Esophagus muscularis mucosa (tissue), 4 donors: ENCODE measurements at regions not wholly inside any gene's neighbourhood (a gene's known extent, or its start where the extent isn't known, plus 50 kb on each side); places are given as distances from the start of the nearest gene placed in this dataset.

Experiments
- DNase-seq: peaks from one replicate; pipeline ENCODE4 v3.0.0-alpha.2; 2017; ENCODE audit errors: extremely low spot score
- H3K27ac ChIP-seq, 4 donors: fragments of 200-600 bp; sonication (generic); replicated peaks in 1 of 4; 1 replicate in 3 of 4; 2 replicates in 1 of 4; pipeline ENCODE4 v1.5.1; 2016 to 2019; ENCODE audit warnings: mild to moderate bottlenecking in 1 of 4
- H3K27me3 ChIP-seq, 4 donors: fragments of 200-600 bp; sonication (generic); one replicate each; pipeline versions ENCODE4 v1.5.1 to v1.6.0; 2016 to 2019
- H3K36me3 ChIP-seq, 4 donors: fragments of 200-600 bp; sonication (generic); one replicate each; pipeline ENCODE4 v1.5.1; 2016 to 2019
- H3K4me1 ChIP-seq, 4 donors: fragments of 200-600 bp; sonication (generic); one replicate each; pipeline ENCODE4 v1.5.1; 2016 to 2019
- H3K4me3 ChIP-seq, 4 donors: fragments of 200-600 bp; sonication (generic); 1 replicate in 2 of 4; 2 replicates in 2 of 4; pipeline ENCODE4 v1.5.1; 2016 to 2019; ENCODE audit warnings: mild to moderate bottlenecking in 4 of 4, moderate library complexity in 1 of 4
- H3K9me3 ChIP-seq, 4 donors: fragments of 200-600 bp; sonication (generic); 1 replicate in 3 of 4; 2 replicates in 1 of 4; pipeline ENCODE4 v1.5.1; 2016 to 2019
- CTCF ChIP-seq, 3 experiments: fragments of 200-600 bp in 2 of 3; fragments of 450-650 bp in 1 of 3; sonication (generic) in 2 of 3; IDR thresholded peaks; one replicate each; pipeline ENCODE4 v1.5.1; 2017 to 2019; ENCODE audit warnings: antibody characterized with exemption in 3 of 3, mild to moderate bottlenecking in 2 of 3, moderate library complexity in 1 of 3
- EP300 ChIP-seq: sonication (generic); formaldehyde crosslinking; IDR thresholded peaks from one replicate; pipeline ENCODE4 v1.6.1; 2017; ENCODE audit warnings: antibody characterized with exemption
- POLR2A ChIP-seq: fragments of 450-650 bp; IDR thresholded peaks from one replicate; pipeline ENCODE4 v1.6.1; 2017; ENCODE audit warnings: antibody characterized with exemption, moderate library complexity, mild to moderate bottlenecking, low read depth
- POLR2AphosphoS5 ChIP-seq, 2 donors: sonication (generic); formaldehyde crosslinking; IDR thresholded peaks; one replicate each; pipeline ENCODE4 v1.6.1; 2017; ENCODE audit warnings: antibody characterized with exemption in 2 of 2
- WGBS: methylation state at CpG from one replicate; pipeline ENCODE4 v1.1.5; 2018; 5-methylcytosine and 5-hydroxymethylcytosine counted together
- intact Hi-C: fragments of 100-400 bp; cut with DNase I; formaldehyde crosslinking; loops from one replicate; pipeline ENCODE4 v1.15.1; 2023

- no peaks in the 10 kb centered on the region for H3K36me3 ChIP-seq
- no peaks in the 10 kb centered on the region for H3K9me3 ChIP-seq
- H3K4me1 ChIP-seq, result no peaks in the 10 kb centered on the region
- no peak overlapping the region for H3K4me3 ChIP-seq
- H3K27ac ChIP-seq, result no peak overlapping the region
- DNase-seq, result no peak
- peaks cover 0 to 12% (median 0%) of the 10 kb centered on the region in 4 donors for H3K27me3 ChIP-seq
- intact Hi-C loops, result no loop called here
- no CpG with 5 or more reads among the region's 2 CpGs for WGBS
- no peak for TF ChIP-seq POLR2AphosphoS5 (IDR thresholded peaks at IDR 0.05)
- TF ChIP-seq CTCF (IDR thresholded peaks at IDR 0.05), result no peak
- no peak for TF ChIP-seq EP300
- no peak for TF ChIP-seq POLR2A
These were observed 179.5 kb upstream of the SLC35G4 start for GRCh38 chr18:11429876-11430275.

DNA sequence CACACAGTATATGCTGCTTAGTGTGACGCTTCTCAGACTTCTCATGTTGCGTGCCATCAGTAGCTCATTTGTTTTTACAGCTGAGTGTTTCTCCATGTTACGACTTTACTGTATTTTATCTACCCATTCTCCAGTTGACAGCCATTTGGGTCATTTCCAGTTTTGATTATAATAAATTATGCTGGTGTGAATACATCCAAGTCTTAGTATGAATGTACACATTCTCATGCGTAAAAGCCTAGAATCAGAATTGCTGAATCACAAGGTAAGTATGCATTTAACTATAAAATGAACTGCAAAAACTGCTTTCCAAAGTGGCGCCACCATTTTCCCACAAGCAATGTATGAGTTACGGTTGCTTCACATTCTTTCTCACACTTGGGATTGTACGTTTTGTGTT, 184.2 kb upstream of the SLC35G4 start:
- 70% methylated on average over 7 of the region's 7 CpGs for WGBS
- no peaks in the 10 kb centered on the region for H3K4me1 ChIP-seq
- H3K9me3 ChIP-seq, result no peaks in the 10 kb centered on the region
- H3K4me3 ChIP-seq, result no peak overlapping the region
- no peak overlapping the region for H3K27ac ChIP-seq
- TF ChIP-seq EP300 (no peak), POLR2AphosphoS5 (IDR thresholded peaks at IDR 0.05) (no peak), POLR2A (no peak), CTCF (IDR thresholded peaks at IDR 0.05) (no peak)
- no peaks in the 10 kb centered on the region for H3K36me3 ChIP-seq
- H3K27me3 ChIP-seq, result peaks cover 0 to 8% (median 0%) of the 10 kb centered on the region in 4 donors
- DNase-seq, result no peak
- intact Hi-C loops, result no loop called here

DNA sequence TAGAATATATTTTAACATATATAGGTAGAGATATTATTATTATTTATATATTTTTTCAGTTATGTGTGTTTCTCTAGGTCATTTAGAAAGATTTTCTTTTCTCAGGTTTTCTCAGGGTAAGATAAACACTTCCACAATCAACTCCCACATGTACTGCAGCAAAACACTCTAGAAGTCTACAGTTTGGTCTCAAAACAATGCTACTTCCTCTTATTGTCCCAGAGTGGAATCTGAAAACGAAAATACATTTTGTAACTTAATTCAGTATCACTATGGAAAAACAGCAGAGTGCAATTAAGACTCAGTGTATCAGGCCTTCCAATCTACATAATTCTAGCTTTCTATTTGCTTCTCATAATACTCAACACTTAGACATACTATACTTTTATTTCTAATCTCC, 190.1 kb upstream of the SLC35G4 start:
- TF ChIP-seq CTCF (IDR thresholded peaks at IDR 0.05) (no peak), POLR2A (no peak), EP300 (no peak), POLR2AphosphoS5 (IDR thresholded peaks at IDR 0.05) (no peak)
- intact Hi-C loops, result no loop called here
- no peaks in the 10 kb centered on the region for H3K27me3 ChIP-seq
- no peak for DNase-seq
- no peak overlapping the region for H3K27ac ChIP-seq
- no peaks in the 10 kb centered on the region for H3K9me3 ChIP-seq
- H3K36me3 ChIP-seq, result no peaks in the 10 kb centered on the region
- WGBS, result 47% methylated on average over 1 of the region's 1 CpG
- no peak overlapping the region for H3K4me3 ChIP-seq
- H3K4me1 ChIP-seq, result no peaks in the 10 kb centered on the region

DNA sequence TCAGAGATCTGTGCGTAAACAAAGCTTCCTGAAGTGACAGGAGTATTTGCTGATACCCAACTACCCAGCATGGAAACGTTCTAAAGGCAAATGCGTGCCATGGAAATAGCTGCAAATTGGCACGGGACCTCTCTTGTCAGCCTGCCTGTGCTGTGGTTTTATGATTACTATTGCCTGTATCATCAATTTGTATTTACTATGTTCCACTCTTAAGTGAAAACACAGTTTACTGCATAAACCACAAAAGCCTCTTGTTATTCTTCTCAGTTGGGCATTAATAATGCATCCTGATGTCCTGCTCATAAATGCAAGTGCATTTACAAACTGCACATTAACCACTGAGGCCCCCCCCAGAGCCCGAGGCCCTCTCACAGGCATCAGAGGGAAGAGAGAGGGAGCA, 196.6 kb upstream of the SLC35G4 start:
- intact Hi-C loops, result no loop called here
- H3K4me3 ChIP-seq, result no peak overlapping the region
- no peaks in the 10 kb centered on the region for H3K4me1 ChIP-seq
- TF ChIP-seq POLR2A, result no peak
- no peak for TF ChIP-seq POLR2AphosphoS5 (IDR thresholded peaks at IDR 0.05)
- TF ChIP-seq CTCF (IDR thresholded peaks at IDR 0.05), result no peak
- no peak for TF ChIP-seq EP300
- no peak overlapping the region for H3K27ac ChIP-seq
- DNase-seq, result no peak
- 81% methylated on average over 5 of the region's 5 CpGs for WGBS
- H3K36me3 ChIP-seq, result no peaks in the 10 kb centered on the region
- H3K9me3 ChIP-seq, result no peaks in the 10 kb centered on the region
- no peaks in the 10 kb centered on the region for H3K27me3 ChIP-seq

DNA sequence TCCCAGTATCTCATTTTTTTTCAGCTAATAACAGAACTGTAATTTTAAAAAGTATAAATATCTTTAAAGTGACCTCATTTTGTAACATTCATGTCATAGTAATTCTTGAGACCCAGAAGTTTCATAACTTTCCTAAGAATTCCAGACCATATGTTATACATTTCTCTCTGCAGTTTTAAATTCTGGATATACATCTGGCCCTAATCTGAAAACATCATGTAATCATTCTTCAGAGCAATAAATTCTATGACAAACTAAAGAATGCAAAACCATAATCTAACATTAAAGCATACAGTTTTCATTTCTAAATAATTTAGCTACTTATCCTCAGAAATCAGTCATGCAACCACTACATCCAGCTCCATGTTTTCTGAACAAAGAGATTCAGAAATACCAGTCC, 198.3 kb upstream of the SLC35G4 start:
- Histone ChIP-seq H3K4me1 (no peaks in the 10 kb centered on the region), H3K4me3 (no peak overlapping the region), H3K27me3 (no peaks in the 10 kb centered on the region), H3K36me3 (no peaks in the 10 kb centered on the region), H3K9me3 (no peaks in the 10 kb centered on the region), H3K27ac (no peak overlapping the region)
- DNase-seq, result no peak
- intact Hi-C loops, result no loop called here
- no peak for TF ChIP-seq POLR2AphosphoS5 (IDR thresholded peaks at IDR 0.05)
- TF ChIP-seq EP300, result no peak
- TF ChIP-seq POLR2A, result no peak
- no peak for TF ChIP-seq CTCF (IDR thresholded peaks at IDR 0.05)
